ENCODE measurements at regions not wholly inside any gene's neighbourhood (a gene's known extent, or its start where the extent isn't known, plus 50 kb on each side); places are given as distances from the start of the nearest gene placed in this dataset.
"Not testable (repeated sequence)": the region's sequence is repeated elsewhere in the genome, so short reads cannot be mapped to it uniquely, and the experiment has no call there.

DNA sequence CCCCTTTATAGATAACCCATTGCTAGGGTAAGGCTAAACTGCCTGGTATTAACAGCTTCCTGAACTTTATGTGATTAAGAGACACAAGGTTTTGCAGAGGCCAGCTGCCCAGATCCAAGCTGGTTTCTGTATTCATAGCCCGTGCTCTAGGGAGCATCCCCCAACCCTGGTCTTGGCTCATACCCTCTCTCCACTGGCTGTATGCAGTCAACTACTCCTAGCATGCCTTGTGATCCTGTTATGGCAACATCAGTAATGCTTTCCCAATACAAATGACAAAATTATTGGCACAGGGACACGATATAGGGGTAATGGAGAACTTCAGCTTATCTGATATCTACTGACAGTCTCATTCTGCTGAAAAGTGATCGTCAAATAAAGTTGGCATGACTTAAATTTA, 202.8 kb upstream of the MKLN1 start:
- no peak for DNase-seq (ENCODE audit: low read depth in 1 of 2, low spot score in 1 of 2)

DNA sequence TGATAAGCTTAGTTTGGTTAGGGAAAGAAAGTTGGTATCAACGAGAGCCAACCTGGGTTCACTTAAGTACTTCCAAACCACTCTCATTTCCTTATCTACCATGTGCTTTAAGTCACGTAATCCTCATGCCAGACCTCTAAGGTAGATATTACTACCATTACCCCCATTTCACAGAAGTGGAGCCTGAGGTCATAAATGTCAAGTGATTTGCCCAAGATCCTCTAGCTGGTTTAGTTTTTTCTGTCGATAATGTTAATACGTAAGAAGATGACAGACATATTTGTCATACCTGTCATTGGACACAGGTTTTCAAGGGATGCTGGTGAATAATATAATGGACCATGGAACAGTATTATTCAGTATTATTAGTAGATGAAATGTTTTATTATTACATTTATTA, 197.4 kb upstream of the MKLN1 start:
- no peak for DNase-seq (ENCODE audit: low read depth in 1 of 2, low spot score in 1 of 2)

DNA sequence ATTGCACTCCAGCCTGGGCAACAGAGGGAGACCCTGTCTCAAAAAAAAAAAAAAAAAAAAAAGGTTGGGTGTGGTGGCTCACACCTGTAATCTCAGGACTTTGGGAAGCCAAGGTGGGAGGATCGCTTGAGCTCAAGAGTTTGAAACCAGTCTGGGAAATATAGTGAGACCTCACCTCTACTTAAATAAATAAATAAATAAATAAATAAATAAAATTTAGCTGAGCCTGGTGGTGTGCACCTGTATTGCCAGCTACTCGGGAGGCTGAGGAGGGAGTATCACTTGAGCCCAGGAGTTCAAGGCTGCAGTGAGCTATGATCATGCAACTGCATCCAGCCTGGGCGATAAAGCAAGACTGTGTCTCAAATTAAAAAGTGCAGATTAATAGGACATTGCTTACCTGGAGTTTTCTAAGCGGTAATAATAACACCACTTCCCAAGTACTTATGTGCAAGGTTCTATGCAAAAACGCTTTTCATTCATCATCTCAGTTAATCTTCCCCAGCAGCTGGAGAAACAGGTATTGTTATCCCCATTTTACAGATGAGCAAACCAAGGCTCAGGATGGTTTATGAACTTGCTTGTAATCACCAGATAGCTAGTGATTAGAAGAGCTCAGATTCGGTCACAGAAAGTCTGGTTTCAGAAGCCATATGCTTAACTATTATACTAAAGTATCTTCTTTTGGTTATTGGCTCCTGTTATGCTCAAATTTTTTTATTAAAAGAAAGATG, 196.5 kb upstream of the MKLN1 start:
- no peak for DNase-seq (ENCODE audit: low read depth in 1 of 2, low spot score in 1 of 2)

GRCh38 chr7:131131746-131132431, 195.8 kb upstream of the MKLN1 start:
- no peak for DNase-seq (ENCODE audit: low read depth in 1 of 2, low spot score in 1 of 2)

DNA sequence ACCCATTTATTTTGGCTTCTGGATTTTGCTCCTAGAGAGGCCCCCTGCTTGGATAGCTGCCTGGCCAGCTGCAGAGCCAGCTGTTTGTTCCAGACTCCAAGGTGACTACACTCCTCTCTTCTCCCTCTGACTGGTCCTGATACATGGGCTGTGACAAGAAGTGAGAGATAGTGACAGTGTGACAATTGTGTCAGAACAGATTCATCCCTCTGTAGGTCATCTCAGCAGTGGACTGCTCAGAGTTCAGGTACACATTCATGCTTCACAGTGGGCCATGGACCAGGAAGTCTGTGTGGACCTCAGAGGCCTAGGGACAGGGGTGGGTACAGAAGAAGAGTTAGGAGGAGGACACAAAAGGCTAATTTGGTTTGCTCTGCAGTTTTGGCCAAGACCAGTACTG, 188.2 kb upstream of the MKLN1 start:
- DNase-seq (ENCODE audit: low read depth in 1 of 2, low spot score in 1 of 2), result no peak

GRCh38 chr7:131141443-131141967, 186.2 kb upstream of the MKLN1 start:
- no peak for DNase-seq (ENCODE audit: low read depth in 1 of 2, low spot score in 1 of 2)

DNA sequence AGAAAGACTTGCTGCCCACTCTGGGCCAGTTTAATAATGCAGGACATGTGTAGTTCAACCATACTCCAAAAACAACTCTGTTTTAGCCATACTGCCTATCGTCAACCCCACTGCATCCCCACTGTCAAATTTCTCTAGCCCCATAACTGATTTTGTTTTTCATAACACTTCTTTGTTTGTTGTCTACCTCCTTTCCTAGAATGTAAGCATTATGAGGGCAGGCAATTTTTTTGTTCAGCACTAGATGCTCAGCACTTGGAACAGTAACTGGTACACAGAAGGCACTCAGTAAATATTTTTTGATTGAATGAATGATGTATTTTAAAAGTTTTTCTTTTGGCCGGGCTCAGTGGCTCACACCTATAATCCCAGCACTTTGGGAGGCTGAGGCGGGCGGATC, 183.8 kb upstream of the MKLN1 start:
- DNase-seq (ENCODE audit: low read depth in 1 of 2, low spot score in 1 of 2), result no peak

DNA sequence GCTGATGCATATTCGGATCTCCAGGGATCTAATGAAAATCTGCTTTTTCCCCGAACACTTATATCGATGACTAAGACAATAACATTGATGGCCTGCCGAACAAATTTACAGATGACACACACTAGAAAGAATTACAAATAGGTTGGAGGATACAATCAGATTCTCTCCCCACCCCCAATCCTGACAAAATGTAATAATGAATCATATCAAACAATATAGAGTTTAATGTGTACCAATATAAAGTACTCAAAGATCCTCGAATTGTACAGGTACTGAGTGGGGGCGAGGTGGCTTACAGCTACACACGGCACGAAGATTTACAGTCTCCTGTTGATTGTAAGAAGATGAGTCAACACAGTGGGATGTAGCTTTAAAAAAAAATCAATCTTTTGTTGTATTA, 182.7 kb upstream of the MKLN1 start:
- no peak for DNase-seq (ENCODE audit: low read depth in 1 of 2, low spot score in 1 of 2)

- DNase-seq (ENCODE audit: low read depth in 1 of 2, low spot score in 1 of 2), result no peak
Measured at GRCh38 chr7:131145770-131146169, 181.9 kb upstream of the MKLN1 start.

DNA sequence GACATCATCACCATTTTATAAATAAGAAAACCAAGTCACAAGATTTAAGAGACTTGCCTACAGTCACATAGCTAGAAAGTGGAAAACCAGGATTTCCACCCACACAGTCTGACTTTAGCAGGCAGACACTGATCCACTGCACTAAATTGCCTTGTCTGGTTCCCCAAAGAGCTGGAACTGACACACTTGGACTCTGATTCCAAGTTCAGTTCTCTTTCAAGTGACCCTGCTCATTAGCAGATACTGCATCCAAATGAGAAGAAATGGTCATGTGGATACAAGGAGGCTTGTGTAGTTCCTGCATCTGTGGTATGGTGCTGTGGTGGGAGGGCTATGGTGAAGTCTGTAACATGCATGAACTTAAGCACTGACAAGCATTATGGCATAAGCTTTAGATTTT, 180.1 kb upstream of the MKLN1 start:
- no peak for DNase-seq (ENCODE audit: low read depth in 1 of 2, low spot score in 1 of 2)

DNA sequence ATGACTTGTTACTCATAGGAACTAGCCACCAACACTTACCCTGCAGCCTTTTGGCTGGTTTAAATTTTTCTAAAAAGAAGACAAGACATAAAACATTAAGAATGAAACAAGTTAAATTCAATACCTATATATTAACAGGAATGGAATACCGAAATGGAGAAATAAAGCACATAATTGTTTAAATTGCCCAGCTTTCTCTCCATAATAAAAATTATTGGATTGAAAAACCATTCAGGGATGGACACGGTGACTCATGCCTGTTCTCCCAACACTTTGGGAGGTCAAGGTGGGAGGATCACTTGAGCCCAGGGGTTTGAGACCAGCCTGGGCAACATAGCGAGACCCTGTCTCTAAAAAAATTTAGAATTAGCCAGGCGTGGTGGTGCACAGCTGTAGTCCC, 179.4 kb upstream of the MKLN1 start:
- DNase-seq (ENCODE audit: low read depth in 1 of 2, low spot score in 1 of 2), result no peak

- DNase-seq (ENCODE audit: low read depth in 1 of 2, low spot score in 1 of 2), result no peak
Measured at GRCh38 chr7:131148708-131149428, 178.8 kb upstream of the MKLN1 start.

GRCh38 chr7:131149429-131149773, 178.3 kb upstream of the MKLN1 start:
- no peak for DNase-seq (ENCODE audit: low read depth in 1 of 2, low spot score in 1 of 2)

DNA sequence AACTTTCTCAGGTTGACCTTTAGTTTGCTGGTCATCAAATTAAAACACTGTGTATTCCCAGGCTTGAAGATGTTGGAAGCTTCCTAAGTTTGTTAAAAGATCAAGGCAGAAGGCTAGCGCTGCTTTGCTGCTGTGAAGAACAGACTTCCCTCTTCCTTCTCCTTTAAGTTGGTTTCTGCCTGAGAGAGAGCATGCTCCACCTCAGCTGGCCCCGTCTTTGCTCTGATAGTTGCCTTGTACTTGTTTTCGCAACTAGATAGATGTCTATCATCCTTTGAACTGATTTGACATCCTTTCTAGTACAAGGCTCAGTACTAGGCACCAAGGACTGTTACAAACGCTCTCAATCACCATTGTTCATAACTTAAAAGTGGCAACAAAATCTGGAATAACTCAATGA, 177.8 kb upstream of the MKLN1 start:
- DNase-seq (ENCODE audit: low read depth in 1 of 2, low spot score in 1 of 2), result no peak

DNA sequence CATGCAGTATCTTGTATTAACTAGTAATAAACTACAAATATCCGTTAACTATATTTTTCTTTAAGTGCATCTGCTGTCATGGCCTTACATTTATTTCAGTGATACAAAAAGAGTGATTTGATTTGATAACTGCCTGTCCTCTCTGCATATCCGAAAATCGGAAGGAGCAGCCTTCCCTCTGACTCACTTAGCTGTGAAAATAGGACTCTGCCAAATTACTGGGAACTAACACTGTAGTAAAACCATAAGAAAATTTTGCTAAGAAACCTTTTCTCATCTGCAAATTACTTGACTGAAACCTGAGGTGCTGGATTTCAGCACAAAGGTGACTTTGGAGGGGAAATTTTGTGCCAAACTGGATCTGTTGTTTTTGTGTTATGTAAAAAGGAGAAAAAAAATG, 176.6 kb upstream of the MKLN1 start:
- DNase-seq (ENCODE audit: low read depth in 1 of 2, low spot score in 1 of 2), result no peak

DNA sequence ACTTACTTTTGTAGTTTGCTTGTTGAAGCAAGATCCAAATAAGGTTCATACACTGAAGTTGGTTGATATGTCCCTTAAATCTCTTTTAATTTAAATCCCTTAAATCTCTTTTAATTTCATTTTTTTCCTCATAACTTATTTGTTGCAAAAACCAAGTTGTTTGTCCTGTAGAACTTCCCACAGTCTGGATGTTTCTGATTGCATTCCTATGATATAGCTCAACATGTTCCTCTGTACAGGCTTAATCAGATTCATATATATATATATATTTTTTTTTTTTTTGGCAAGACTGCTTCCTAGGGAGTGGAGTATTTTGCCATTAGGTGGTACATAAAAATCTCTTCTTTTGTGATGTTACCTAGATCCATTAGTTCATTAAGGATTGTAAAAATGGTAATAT, 174.9 kb upstream of the MKLN1 start:
- DNase-seq (ENCODE audit: low read depth in 1 of 2, low spot score in 1 of 2), result no peak

GRCh38 chr7:131154380-131154779, 173.3 kb upstream of the MKLN1 start:
- DNase-seq (ENCODE audit: low read depth in 1 of 2, low spot score in 1 of 2), result no peak

GRCh38 chr7:131157530-131158243, 170.0 kb upstream of the MKLN1 start:
- DNase-seq (ENCODE audit: low read depth in 1 of 2, low spot score in 1 of 2), result no peak

DNA sequence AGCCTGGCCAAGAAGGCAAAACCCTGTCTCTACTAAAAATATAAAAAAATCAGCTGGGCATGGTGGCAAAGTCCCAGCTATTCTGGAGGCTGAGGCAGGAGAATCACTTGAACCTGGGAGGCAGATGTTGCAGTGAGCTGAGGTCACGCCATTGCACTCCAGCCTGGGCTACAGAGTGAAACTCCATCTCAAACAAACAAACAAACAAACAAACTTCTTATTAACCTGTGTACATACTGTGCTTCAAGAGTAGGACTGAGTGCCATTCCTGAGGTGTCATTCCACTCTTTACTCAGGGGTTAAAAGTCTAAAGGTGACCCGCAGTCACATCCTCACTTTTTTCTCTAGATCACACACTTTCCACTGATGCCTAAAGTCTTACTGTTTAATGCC, 169.4 kb upstream of the MKLN1 start:
- not testable (repeated sequence) for DNase-seq (ENCODE audit: low read depth in 1 of 2, low spot score in 1 of 2)

DNA sequence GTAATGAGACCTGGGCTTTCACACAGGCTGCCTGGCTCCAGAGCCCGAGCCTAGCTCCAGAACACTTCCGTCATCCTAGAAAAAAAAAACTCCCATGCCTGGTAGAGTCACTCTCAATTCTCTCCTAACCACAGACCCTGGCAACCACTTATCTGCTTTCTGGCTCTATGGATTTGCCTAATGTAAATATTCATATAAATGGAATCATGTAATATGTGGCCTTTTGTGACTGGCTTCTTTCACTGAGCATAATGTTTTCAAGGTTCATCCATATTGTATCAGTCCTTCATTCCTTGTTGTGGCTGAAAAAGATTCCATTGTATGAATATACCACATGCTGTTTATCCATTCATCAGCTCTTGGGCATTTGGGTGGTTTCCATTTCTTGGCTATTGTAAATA, 167.7 kb upstream of the MKLN1 start:
- no peak for DNase-seq (ENCODE audit: low read depth in 1 of 2, low spot score in 1 of 2)

DNA sequence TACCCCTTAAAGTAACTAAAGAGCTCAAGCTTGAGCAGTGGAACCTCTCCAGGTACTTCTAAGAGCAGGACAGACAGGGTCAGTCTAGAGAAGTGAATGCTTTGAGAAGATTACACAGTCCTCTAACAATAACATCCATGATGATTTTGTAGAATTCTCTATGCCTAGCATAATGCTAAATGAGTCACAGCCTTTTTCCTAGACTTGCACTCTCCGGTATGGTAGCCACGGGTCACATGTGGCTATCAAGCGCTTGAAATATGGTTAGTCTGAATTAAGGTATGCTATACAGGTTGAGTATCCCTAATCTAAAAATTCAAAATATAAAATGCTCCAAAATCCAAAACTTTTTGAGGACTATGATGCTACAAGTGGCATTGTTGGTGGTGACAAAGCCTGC, 166.6 kb upstream of the MKLN1 start:
- no peak for DNase-seq (ENCODE audit: low read depth in 1 of 2, low spot score in 1 of 2)
